Stomach (tissue), 4 donors: ENCODE measurements at regions not wholly inside any gene's neighbourhood (a gene's known extent, or its start where the extent isn't known, plus 50 kb on each side); places are given as distances from the start of the nearest gene placed in this dataset.

ENCODE experiments used
- POLR2A ChIP-seq, 4 donors: fragments of 450-650 bp; IDR thresholded peaks; one replicate each; pipeline ENCODE4 v1.6.1; 2016; ENCODE audit warnings: antibody characterized with exemption in 4 of 4, control low read depth in 2 of 4, mild to moderate bottlenecking in 1 of 4, moderate library complexity in 1 of 4
- POLR2AphosphoS5 ChIP-seq, 3 donors: sonication (generic); formaldehyde crosslinking; IDR thresholded peaks; one replicate each; pipeline ENCODE4 v1.6.1; 2016; ENCODE audit warnings: antibody characterized with exemption in 3 of 3
- TF ChIP-seq, protein P1 (sequence below), 7 experiments: fragments of 450-650 bp in 4 of 7; fragments of 200-600 bp in 3 of 7; sonication (generic) in 3 of 7; IDR thresholded peaks; one replicate each; pipeline ENCODE4 v1.5.1; 2016 to 2019; ENCODE audit warnings: antibody characterized with exemption in 7 of 7, control low read depth in 2 of 7, mild to moderate bottlenecking in 1 of 7

GRCh38 chr21:16318651-16319300 is 589.0 kb downstream of the USP25 start:
- TF ChIP-seq, protein P1, sequence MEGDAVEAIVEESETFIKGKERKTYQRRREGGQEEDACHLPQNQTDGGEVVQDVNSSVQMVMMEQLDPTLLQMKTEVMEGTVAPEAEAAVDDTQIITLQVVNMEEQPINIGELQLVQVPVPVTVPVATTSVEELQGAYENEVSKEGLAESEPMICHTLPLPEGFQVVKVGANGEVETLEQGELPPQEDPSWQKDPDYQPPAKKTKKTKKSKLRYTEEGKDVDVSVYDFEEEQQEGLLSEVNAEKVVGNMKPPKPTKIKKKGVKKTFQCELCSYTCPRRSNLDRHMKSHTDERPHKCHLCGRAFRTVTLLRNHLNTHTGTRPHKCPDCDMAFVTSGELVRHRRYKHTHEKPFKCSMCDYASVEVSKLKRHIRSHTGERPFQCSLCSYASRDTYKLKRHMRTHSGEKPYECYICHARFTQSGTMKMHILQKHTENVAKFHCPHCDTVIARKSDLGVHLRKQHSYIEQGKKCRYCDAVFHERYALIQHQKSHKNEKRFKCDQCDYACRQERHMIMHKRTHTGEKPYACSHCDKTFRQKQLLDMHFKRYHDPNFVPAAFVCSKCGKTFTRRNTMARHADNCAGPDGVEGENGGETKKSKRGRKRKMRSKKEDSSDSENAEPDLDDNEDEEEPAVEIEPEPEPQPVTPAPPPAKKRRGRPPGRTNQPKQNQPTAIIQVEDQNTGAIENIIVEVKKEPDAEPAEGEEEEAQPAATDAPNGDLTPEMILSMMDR (IDR thresholded peaks at IDR 0.05), result no peak
- TF ChIP-seq POLR2AphosphoS5 (IDR thresholded peaks at IDR 0.05) (no peak), POLR2A (IDR thresholded peaks at IDR 0.05) (no peak)
